ENCODE measurements at regions not wholly inside any gene's neighbourhood (a gene's known extent, or its start where the extent isn't known, plus 50 kb on each side); places are given as distances from the start of the nearest gene placed in this dataset.

DNA sequence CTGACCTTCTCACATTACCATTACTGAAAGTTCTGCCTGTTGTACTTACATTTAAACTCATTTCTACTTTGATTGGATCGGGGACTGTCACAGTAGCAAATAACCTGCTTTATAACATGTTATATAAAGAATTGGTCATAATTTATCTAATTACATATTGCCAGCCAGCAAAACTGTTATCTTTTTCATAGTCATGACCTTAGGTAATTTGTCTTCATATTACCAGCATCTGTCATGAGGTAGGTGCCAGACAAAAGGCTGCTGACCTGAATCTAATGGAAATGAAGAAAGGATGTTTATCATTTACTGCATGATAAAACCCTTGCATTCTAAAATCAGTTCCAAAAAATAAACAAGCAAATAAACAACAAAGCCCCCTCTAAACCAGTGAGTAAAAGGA, 89.4 kb upstream of the LRP1B start:
- DNase-seq (ENCODE audit: low spot score) = no peak
- TF ChIP-seq, protein P1, sequence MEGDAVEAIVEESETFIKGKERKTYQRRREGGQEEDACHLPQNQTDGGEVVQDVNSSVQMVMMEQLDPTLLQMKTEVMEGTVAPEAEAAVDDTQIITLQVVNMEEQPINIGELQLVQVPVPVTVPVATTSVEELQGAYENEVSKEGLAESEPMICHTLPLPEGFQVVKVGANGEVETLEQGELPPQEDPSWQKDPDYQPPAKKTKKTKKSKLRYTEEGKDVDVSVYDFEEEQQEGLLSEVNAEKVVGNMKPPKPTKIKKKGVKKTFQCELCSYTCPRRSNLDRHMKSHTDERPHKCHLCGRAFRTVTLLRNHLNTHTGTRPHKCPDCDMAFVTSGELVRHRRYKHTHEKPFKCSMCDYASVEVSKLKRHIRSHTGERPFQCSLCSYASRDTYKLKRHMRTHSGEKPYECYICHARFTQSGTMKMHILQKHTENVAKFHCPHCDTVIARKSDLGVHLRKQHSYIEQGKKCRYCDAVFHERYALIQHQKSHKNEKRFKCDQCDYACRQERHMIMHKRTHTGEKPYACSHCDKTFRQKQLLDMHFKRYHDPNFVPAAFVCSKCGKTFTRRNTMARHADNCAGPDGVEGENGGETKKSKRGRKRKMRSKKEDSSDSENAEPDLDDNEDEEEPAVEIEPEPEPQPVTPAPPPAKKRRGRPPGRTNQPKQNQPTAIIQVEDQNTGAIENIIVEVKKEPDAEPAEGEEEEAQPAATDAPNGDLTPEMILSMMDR (IDR thresholded peaks at IDR 0.05; ENCODE audit: extremely low read depth, insufficient read depth, missing control alignments) = no peak
- in situ Hi-C loops (cut with MboI; ENCODE audit: low pct_unique_long_range_greater_than_20kb, low sequenced_read_pairs, unreplicated experiment) = no loop called here

DNA sequence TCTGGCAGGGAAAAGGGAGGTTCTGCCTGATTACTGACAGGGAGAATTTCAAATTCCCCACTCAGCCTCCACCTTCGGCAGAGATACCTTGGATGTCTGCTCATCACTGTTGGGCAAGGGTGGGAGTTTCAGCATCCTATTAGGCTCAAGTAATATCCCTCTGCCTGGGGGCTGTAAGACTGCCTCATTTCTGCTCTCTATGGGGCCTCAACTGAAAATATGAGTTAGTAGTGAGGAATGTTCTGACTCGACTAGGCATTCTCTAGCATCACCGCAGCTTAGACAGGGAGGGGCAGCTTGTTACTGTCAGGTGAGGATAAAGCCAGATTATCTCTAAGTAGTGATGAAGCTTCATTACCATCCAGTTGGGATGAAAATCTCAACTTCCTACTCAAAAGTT, 87.7 kb upstream of the LRP1B start:
- in situ Hi-C loops (cut with MboI; ENCODE audit: low pct_unique_long_range_greater_than_20kb, low sequenced_read_pairs, unreplicated experiment) = no loop called here
- DNase-seq (ENCODE audit: low spot score) = no peak

DNA sequence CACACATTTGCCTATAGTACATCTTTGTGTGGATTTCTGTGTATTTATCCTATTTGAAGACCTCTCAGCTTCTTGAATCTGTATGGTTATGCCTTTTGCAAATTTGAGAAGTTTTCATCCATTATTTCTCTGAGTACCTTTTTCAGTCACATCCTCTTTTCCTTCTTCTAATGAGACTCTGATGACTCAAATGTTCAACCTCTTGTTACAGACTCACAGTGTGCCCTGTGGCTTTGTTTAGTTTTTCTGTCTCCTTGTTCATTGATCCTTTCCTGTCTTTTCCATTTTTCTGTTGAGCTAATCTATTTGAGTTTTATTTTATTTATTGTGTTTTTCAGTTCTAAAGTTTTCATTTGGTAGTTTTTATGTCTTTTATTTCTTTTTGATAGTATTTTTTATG, 87.0 kb upstream of the LRP1B start:
- TF ChIP-seq, protein P1 (IDR thresholded peaks at IDR 0.05; ENCODE audit: extremely low read depth, insufficient read depth, missing control alignments) = no peak
- DNase-seq (ENCODE audit: low spot score) = no peak
- in situ Hi-C loops (cut with MboI; ENCODE audit: low pct_unique_long_range_greater_than_20kb, low sequenced_read_pairs, unreplicated experiment) = no loop called here

More for the DNA sequence above, 87.7 kb upstream of the LRP1B start:
- TF ChIP-seq, protein P1 (IDR thresholded peaks at IDR 0.05; ENCODE audit: extremely low read depth, insufficient read depth, missing control alignments) = no peak

DNA sequence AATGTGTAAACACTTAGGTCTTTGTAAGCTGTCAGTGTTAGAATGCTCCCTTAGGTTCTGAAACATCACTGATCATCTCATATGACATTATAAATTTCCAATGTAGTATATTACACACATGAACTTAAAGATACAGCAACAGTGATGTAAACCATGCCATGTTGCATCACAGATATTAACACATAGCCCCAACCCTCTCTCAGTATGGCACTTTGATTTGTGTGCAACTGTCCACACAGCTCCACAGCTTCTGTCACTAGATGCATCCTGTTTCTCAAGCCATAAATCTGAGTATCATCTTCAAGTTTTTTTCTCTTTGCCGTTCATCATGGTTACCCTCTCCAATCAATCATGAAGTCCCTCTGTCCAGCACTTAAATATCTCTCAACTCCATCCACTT, 69.2 kb upstream of the LRP1B start:
- in situ Hi-C loops (cut with MboI; ENCODE audit: low pct_unique_long_range_greater_than_20kb, low sequenced_read_pairs, unreplicated experiment) = no loop called here
- TF ChIP-seq, protein P1 (IDR thresholded peaks at IDR 0.05; ENCODE audit: extremely low read depth, insufficient read depth, missing control alignments) = no peak
- no peak for DNase-seq (ENCODE audit: low spot score)

DNA sequence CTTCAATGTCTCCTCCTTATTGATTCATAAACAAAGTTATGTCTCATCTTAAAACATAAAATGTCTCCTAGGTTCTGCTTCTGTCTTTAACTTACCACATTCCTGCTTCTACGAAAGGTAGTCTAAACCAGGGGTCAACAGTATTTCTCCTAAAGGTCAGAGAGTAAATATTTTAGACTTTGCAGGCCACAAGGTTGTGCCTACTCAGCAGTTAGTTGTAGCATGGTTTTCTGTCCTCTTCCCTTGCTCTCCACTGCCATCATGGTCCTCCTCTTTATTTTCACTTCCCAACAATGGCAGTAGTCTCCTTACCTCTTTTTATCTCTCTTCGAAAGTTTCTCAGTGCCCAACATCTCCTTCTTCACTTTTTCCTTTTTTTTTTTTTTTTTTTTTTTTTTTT, 68.3 kb upstream of the LRP1B start:
- no peak for DNase-seq (ENCODE audit: low spot score)
- in situ Hi-C loops (cut with MboI; ENCODE audit: low pct_unique_long_range_greater_than_20kb, low sequenced_read_pairs, unreplicated experiment) = no loop called here
- TF ChIP-seq, protein P1 (IDR thresholded peaks at IDR 0.05; ENCODE audit: extremely low read depth, insufficient read depth, missing control alignments) = no peak

DNA sequence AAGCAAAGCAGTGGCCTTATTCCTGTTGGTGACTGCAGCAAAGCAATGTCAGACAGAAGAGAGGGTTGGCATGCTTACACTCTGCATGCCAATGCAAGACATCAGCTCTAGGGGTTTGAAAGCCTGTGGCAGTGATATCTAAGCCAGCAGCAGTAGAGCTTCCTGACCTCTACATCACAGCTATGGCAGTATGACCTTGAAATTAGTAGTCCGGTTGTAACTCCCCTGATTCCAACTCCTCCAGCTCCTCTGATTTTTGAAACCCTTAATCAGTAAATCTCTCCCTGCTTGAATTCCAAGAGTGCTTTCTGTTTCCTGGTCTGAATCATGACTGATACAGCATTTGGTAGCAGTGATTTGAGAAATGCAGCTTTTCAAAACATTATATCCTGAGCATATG, 60.0 kb upstream of the LRP1B start:
- DNase-seq (ENCODE audit: low spot score) = no peak
- in situ Hi-C loops (cut with MboI; ENCODE audit: low pct_unique_long_range_greater_than_20kb, low sequenced_read_pairs, unreplicated experiment) = no loop called here
- TF ChIP-seq, protein P1 (IDR thresholded peaks at IDR 0.05; ENCODE audit: extremely low read depth, insufficient read depth, missing control alignments) = no peak

DNA sequence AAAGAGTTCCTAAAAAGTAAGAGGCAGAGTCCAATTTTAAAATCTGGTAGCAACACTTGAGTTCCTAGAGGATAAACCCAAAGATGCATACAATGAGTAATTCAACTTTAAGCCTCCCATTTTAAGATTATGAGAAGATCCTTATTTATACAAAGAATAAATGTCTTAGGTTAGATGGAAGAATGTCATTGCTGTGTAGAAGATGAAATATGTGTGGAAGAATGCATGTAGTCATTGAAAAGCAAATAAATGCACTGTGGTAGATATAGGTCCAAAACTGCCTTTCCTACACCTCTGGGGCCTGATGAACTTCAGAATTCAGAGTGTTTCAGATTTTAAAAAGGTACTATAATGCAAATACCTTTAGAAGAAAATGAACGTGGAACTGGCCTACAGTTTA, 58.7 kb upstream of the LRP1B start:
- TF ChIP-seq, protein P1 (IDR thresholded peaks at IDR 0.05; ENCODE audit: extremely low read depth, insufficient read depth, missing control alignments) = no peak
- in situ Hi-C loops (cut with MboI; ENCODE audit: low pct_unique_long_range_greater_than_20kb, low sequenced_read_pairs, unreplicated experiment) = no loop called here
- DNase-seq (ENCODE audit: low spot score) = no peak
